CD14-positive monocyte (primary cell): ENCODE measurements at regions not wholly inside any gene's neighbourhood (a gene's known extent, or its start where the extent isn't known, plus 50 kb on each side); places are given as distances from the start of the nearest gene placed in this dataset.
A peak's percentile ranks its signal among the peaks of the same experiment; 100 is the strongest.

ENCODE experiments used
- DNase-seq, 3 donors: peaks; one replicate each; pipeline ENCODE4 v3.0.0-alpha.2; 2011 to 2022
- H2AFZ ChIP-seq: 2 replicates; pipeline ENCODE4 v1.6.0; 2012; ENCODE audit warnings: mild to moderate bottlenecking, low read depth, low read length, inconsistent platforms; ENCODE audit not compliant: insufficient read depth, poor library complexity, severe bottlenecking
- H3K27ac ChIP-seq, 2 donors: 1 replicate in 1 of 2; 2 replicates in 1 of 2; pipeline ENCODE4 v1.5.1; 2012 to 2013; ENCODE audit warnings: low read length in 2 of 2, control low read depth in 1 of 2, inconsistent platforms in 1 of 2, low read depth in 1 of 2, mild to moderate bottlenecking in 1 of 2
- H3K27me3 ChIP-seq, 2 donors: one replicate each; pipeline versions ENCODE4 v1.6.0 to v1.6.1; 2011 to 2013; ENCODE audit warnings: low read length in 2 of 2; ENCODE audit not compliant: control insufficient read depth in 2 of 2, insufficient read depth in 2 of 2
- H3K36me3 ChIP-seq, 2 donors: replicated peaks in 1 of 2; 1 replicate in 1 of 2; 2 replicates in 1 of 2; pipeline versions ENCODE4 v1.5.1 to v1.6.1; 2012 to 2013; ENCODE audit warnings: low read length in 2 of 2, control low read depth in 1 of 2, inconsistent platforms in 1 of 2, mild to moderate bottlenecking in 1 of 2; ENCODE audit not compliant: insufficient read depth in 2 of 2, control insufficient read depth in 1 of 2
- H3K4me1 ChIP-seq, 2 donors: 1 replicate in 1 of 2; 2 replicates in 1 of 2; pipeline versions ENCODE4 v1.5.1 to v1.6.1; 2012 to 2013; ENCODE audit warnings: low read length in 2 of 2, control low read depth in 1 of 2, inconsistent platforms in 1 of 2, mild to moderate bottlenecking in 1 of 2, moderate library complexity in 1 of 2; ENCODE audit not compliant: insufficient read depth in 2 of 2, control insufficient read depth in 1 of 2
- H3K4me2 ChIP-seq: replicated peaks from 2 replicates; pipeline ENCODE3; 2012; ENCODE audit warnings: low read length, moderate library complexity, mild to moderate bottlenecking; ENCODE audit not compliant: poor library complexity, severe bottlenecking; ENCODE audit errors: extremely low read depth
- H3K4me3 ChIP-seq, 3 experiments: fragments of 200-600 bp in 1 of 3; sonication (generic) in 1 of 3; replicated peaks in 1 of 3; 1 replicate in 2 of 3; 2 replicates in 1 of 3; pipeline ENCODE4 v1.5.1; 2011 to 2013; ENCODE audit warnings: low read length in 3 of 3, mild to moderate bottlenecking in 3 of 3, control low read depth in 2 of 3, low read depth in 2 of 3, inconsistent platforms in 1 of 3, moderate library complexity in 1 of 3
- H3K79me2 ChIP-seq: 2 replicates; pipeline ENCODE4 v1.6.0; 2012; ENCODE audit warnings: mild to moderate bottlenecking, control low read depth, inconsistent platforms, low read length, moderate library complexity; ENCODE audit not compliant: insufficient read depth
- H3K9ac ChIP-seq: 2 replicates; pipeline ENCODE4 v1.6.0; 2017; ENCODE audit warnings: low read length, mild to moderate bottlenecking; ENCODE audit not compliant: insufficient read depth, poor library complexity, severe bottlenecking
- H3K9me3 ChIP-seq, 2 donors: replicated peaks in 1 of 2; 1 replicate in 1 of 2; 2 replicates in 1 of 2; pipeline versions ENCODE4 v1.5.1 to v1.6.1; 2012 to 2013; ENCODE audit warnings: low read length in 2 of 2, control low read depth in 1 of 2; ENCODE audit not compliant: control insufficient read depth in 1 of 2, insufficient read depth in 1 of 2
- H4K20me1 ChIP-seq: 2 replicates; pipeline ENCODE4 v1.6.0; 2012; ENCODE audit warnings: mild to moderate bottlenecking, low read length, control low read depth, moderate library complexity; ENCODE audit not compliant: insufficient read depth
- H3K27ac Mint-ChIP-seq, 7 donors: one replicate each; pipeline ENCODE4 v1.8.0; 2020; ENCODE audit warnings: mild to moderate bottlenecking in 7 of 7, mixed read lengths in 7 of 7, moderate library complexity in 6 of 7, inconsistent platforms in 2 of 7
- H3K27me3 Mint-ChIP-seq, 3 donors: one replicate each; pipeline ENCODE4 v1.8.0; 2021 to 2022; ENCODE audit warnings: low read depth in 3 of 3, mild to moderate bottlenecking in 3 of 3, mixed read lengths in 3 of 3, moderate library complexity in 3 of 3, inconsistent platforms in 1 of 3
- H3K36me3 Mint-ChIP-seq, 2 donors: one replicate each; pipeline ENCODE4 v1.8.0; 2020; ENCODE audit warnings: mixed read lengths in 2 of 2, inconsistent platforms in 1 of 2, mild to moderate bottlenecking in 1 of 2
- H3K4me1 Mint-ChIP-seq: one replicate; pipeline ENCODE4 v1.8.0; 2020; ENCODE audit warnings: mild to moderate bottlenecking, mixed read lengths
- H3K4me3 Mint-ChIP-seq, 2 donors: one replicate each; pipeline ENCODE4 v1.8.0; 2020; ENCODE audit warnings: mild to moderate bottlenecking in 2 of 2, mixed read lengths in 2 of 2, moderate library complexity in 1 of 2
- H3K9me3 Mint-ChIP-seq, 7 donors: one replicate each; pipeline ENCODE4 v1.8.0; 2020 to 2022; ENCODE audit warnings: mixed read lengths in 7 of 7, mild to moderate bottlenecking in 6 of 7, moderate library complexity in 6 of 7, inconsistent platforms in 2 of 7
- CTCF ChIP-seq: fragments of 200-600 bp; IDR thresholded peaks from one replicate; pipeline ENCODE4 v1.8.0; 2022; ENCODE audit warnings: antibody characterized with exemption, mild to moderate bottlenecking
- WGBS: methylation state at CpG from one replicate; pipeline ENCODE4 v1.1.5; 2013; ENCODE audit warnings: missing lambda C conversion rate; ENCODE audit not compliant: insufficient coverage; 5-methylcytosine and 5-hydroxymethylcytosine counted together
- intact Hi-C, 2 donors: fragments of 100-400 bp; cut with micrococcal nuclease; formaldehyde crosslinking; loops; one replicate each; pipeline versions ENCODE4 v1.15.0 to v1.15.1; 2023

GRCh38 chr18:41758534-41758933 lies 196.5 kb upstream of the PIK3C3 start:
- intact Hi-C loops, result no loop called here
- H3K4me3 Mint-ChIP-seq, result no peak overlapping the region
- no peak overlapping the region for H3K27ac Mint-ChIP-seq
- Histone ChIP-seq H2AFZ (no peak overlapping the region), H3K4me1 (no peaks in the 10 kb centered on the region), H3K9me3 (no peaks in the 10 kb centered on the region), H3K9ac (no peak overlapping the region), H3K36me3 (no peaks in the 10 kb centered on the region), H4K20me1 (no peaks in the 10 kb centered on the region), H3K27me3 (no peaks in the 10 kb centered on the region), H3K79me2 (no peaks in the 10 kb centered on the region), H3K27ac (no peak overlapping the region), H3K4me2 (no peak overlapping the region), H3K4me3 (no peak overlapping the region)
- H3K9me3 Mint-ChIP-seq, result no peaks in the 10 kb centered on the region
- H3K27me3 Mint-ChIP-seq, result peaks cover 0 to 2% (median 2%) of the 10 kb centered on the region in 3 donors
- H3K4me1 Mint-ChIP-seq, result no peaks in the 10 kb centered on the region
- H3K36me3 Mint-ChIP-seq, result no peaks in the 10 kb centered on the region
- TF ChIP-seq CTCF, result no peak
- no CpG with 5 or more reads among the region's 4 CpGs for WGBS
- no peak for DNase-seq

- Mint-ChIP-seq H3K4me1 (no peaks in the 10 kb centered on the region), H3K4me3 (no peak overlapping the region), H3K27ac (peak overlapping the region in 1 of 7 donors; percentile 54), H3K27me3 (peaks cover 0 to 2% (median 0%) of the 10 kb centered on the region in 3 donors), H3K9me3 (no peaks in the 10 kb centered on the region), H3K36me3 (no peaks in the 10 kb centered on the region)
- no peaks in the 10 kb centered on the region for H3K9me3 ChIP-seq
- 42% methylated on average over 2 of the region's 5 CpGs for WGBS
- no peaks in the 10 kb centered on the region for H3K4me1 ChIP-seq
- no peaks in the 10 kb centered on the region for H4K20me1 ChIP-seq
- no peak for TF ChIP-seq CTCF
- no peak for DNase-seq
- H3K9ac ChIP-seq, result no peak overlapping the region
- H3K27ac ChIP-seq, result no peak overlapping the region
- intact Hi-C loops, result no loop called here
- H2AFZ ChIP-seq, result no peak overlapping the region
- H3K4me3 ChIP-seq, result no peak overlapping the region
- H3K27me3 ChIP-seq, result no peaks in the 10 kb centered on the region
- no peak overlapping the region for H3K4me2 ChIP-seq
- H3K36me3 ChIP-seq, result no peaks in the 10 kb centered on the region
- no peaks in the 10 kb centered on the region for H3K79me2 ChIP-seq
Measured at GRCh38 chr18:41756141-41756540, 198.9 kb upstream of the PIK3C3 start.
